ENCODE measurements at regions not wholly inside any gene's neighbourhood (a gene's known extent, or its start where the extent isn't known, plus 50 kb on each side); places are given as distances from the start of the nearest gene placed in this dataset.

DNA sequence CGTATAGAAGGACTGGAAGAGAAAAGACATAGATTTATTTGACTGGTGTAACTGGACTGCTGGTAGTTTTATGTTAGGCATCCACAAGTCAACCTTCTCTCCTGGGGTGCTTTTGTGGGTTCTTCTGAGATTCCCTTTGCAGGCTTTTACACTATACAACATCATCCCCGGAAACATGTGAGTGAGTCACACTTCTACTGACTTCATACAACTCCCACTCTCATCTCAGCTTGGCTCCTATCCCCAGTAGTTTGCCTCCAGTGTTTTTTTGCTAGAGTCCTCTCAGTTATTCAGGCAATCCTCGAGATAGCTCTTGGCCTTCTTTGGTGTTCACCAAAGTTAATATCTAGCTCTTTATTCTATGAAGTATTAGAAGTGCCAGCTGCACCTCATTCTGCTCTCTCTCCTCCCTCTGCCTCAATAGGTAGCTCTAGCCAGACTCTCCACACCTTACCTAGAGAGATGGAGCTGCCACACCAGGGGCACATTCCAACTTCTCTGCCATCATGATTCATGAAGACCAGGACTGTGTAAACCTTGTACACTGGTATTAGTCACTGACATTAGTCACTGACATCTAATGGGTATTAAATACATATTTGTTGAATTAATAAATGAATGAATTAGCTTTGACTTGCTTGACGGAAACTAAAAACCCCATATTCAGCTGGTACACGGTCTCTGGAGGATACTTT lies 281.9 kb downstream of the PPP1R3A start:
- TF ChIP-seq, protein P1, sequence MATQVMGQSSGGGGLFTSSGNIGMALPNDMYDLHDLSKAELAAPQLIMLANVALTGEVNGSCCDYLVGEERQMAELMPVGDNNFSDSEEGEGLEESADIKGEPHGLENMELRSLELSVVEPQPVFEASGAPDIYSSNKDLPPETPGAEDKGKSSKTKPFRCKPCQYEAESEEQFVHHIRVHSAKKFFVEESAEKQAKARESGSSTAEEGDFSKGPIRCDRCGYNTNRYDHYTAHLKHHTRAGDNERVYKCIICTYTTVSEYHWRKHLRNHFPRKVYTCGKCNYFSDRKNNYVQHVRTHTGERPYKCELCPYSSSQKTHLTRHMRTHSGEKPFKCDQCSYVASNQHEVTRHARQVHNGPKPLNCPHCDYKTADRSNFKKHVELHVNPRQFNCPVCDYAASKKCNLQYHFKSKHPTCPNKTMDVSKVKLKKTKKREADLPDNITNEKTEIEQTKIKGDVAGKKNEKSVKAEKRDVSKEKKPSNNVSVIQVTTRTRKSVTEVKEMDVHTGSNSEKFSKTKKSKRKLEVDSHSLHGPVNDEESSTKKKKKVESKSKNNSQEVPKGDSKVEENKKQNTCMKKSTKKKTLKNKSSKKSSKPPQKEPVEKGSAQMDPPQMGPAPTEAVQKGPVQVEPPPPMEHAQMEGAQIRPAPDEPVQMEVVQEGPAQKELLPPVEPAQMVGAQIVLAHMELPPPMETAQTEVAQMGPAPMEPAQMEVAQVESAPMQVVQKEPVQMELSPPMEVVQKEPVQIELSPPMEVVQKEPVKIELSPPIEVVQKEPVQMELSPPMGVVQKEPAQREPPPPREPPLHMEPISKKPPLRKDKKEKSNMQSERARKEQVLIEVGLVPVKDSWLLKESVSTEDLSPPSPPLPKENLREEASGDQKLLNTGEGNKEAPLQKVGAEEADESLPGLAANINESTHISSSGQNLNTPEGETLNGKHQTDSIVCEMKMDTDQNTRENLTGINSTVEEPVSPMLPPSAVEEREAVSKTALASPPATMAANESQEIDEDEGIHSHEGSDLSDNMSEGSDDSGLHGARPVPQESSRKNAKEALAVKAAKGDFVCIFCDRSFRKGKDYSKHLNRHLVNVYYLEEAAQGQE (IDR thresholded peaks at IDR 0.05), result no peak
- TF ChIP-seq, protein P2, sequence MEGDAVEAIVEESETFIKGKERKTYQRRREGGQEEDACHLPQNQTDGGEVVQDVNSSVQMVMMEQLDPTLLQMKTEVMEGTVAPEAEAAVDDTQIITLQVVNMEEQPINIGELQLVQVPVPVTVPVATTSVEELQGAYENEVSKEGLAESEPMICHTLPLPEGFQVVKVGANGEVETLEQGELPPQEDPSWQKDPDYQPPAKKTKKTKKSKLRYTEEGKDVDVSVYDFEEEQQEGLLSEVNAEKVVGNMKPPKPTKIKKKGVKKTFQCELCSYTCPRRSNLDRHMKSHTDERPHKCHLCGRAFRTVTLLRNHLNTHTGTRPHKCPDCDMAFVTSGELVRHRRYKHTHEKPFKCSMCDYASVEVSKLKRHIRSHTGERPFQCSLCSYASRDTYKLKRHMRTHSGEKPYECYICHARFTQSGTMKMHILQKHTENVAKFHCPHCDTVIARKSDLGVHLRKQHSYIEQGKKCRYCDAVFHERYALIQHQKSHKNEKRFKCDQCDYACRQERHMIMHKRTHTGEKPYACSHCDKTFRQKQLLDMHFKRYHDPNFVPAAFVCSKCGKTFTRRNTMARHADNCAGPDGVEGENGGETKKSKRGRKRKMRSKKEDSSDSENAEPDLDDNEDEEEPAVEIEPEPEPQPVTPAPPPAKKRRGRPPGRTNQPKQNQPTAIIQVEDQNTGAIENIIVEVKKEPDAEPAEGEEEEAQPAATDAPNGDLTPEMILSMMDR (IDR thresholded peaks at IDR 0.05; ENCODE audit: low read depth, low read length, missing input control), result no peak
- TF ChIP-seq, protein P3, sequence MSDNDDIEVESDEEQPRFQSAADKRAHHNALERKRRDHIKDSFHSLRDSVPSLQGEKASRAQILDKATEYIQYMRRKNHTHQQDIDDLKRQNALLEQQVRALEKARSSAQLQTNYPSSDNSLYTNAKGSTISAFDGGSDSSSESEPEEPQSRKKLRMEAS (IDR thresholded peaks at IDR 0.05), result no peak
- TF ChIP-seq, protein P4, sequence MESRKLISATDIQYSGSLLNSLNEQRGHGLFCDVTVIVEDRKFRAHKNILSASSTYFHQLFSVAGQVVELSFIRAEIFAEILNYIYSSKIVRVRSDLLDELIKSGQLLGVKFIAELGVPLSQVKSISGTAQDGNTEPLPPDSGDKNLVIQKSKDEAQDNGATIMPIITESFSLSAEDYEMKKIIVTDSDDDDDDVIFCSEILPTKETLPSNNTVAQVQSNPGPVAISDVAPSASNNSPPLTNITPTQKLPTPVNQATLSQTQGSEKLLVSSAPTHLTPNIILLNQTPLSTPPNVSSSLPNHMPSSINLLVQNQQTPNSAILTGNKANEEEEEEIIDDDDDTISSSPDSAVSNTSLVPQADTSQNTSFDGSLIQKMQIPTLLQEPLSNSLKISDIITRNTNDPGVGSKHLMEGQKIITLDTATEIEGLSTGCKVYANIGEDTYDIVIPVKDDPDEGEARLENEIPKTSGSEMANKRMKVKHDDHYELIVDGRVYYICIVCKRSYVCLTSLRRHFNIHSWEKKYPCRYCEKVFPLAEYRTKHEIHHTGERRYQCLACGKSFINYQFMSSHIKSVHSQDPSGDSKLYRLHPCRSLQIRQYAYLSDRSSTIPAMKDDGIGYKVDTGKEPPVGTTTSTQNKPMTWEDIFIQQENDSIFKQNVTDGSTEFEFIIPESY (IDR thresholded peaks at IDR 0.05), result no peak
- no peak for TF ChIP-seq YY1 (IDR thresholded peaks at IDR 0.05)

All from liver (tissue), 2 donors.